ENCODE measurements at regions not wholly inside any gene's neighbourhood (a gene's known extent, or its start where the extent isn't known, plus 50 kb on each side); places are given as distances from the start of the nearest gene placed in this dataset.

GRCh38 chr4:159864337-159864736, 761.5 kb downstream of the RAPGEF2 start:
- TF ChIP-seq POLR2A (IDR thresholded peaks at IDR 0.05; ENCODE audit: low read length) (no peak), GATA1 (IDR thresholded peaks at IDR 0.05; ENCODE audit: low read depth, low read length) (no peak)

Measured in erythroblast (primary cell).